Bronchial epithelial cell (primary cell): ENCODE measurements at regions not wholly inside any gene's neighbourhood (a gene's known extent, or its start where the extent isn't known, plus 50 kb on each side); places are given as distances from the start of the nearest gene placed in this dataset.

Experiments used
- DNase-seq: peaks from one replicate; pipeline ENCODE4 v3.0.0-alpha.2; 2010; ENCODE audit warnings: low read depth
- FAIRE-seq: peaks from 2 replicates; lab custom pipeline; 2011; peaks lifted over from hg19 to GRCh38; lab: Jason Lieb, UNC
- H3K27me3 ChIP-seq: 2 replicates; pipeline ENCODE4 v1.5.1; 2011; ENCODE audit warnings: low read length; ENCODE audit not compliant: control insufficient read depth, insufficient read depth
- H3K36me3 ChIP-seq: 2 replicates; pipeline ENCODE4 v1.5.1; 2011; ENCODE audit warnings: low read length; ENCODE audit not compliant: control insufficient read depth, insufficient read depth
- H3K4me3 ChIP-seq: 2 replicates; pipeline ENCODE4 v1.5.1; 2011; ENCODE audit warnings: mild to moderate bottlenecking, low read depth, low read length, control low read depth
- CTCF ChIP-seq: IDR thresholded peaks from 2 replicates; pipeline ENCODE4 v1.5.1; 2011; ENCODE audit warnings: mild to moderate bottlenecking, moderate library complexity, low read length, control low read depth, inconsistent platforms; ENCODE audit not compliant: insufficient read depth, severe bottlenecking

GRCh38 chr11:120011836-120012235 lies 126.1 kb downstream of the TRIM29 start:
- H3K27me3 ChIP-seq, result peaks cover 14% of the 10 kb centered on the region
- no peaks in the 10 kb centered on the region for H3K36me3 ChIP-seq
- DNase-seq (no peak), FAIRE-seq (no peak)
- no peak overlapping the region for H3K4me3 ChIP-seq
- no peak for TF ChIP-seq CTCF

- FAIRE-seq (no peak), DNase-seq (no peak)
- no peak for TF ChIP-seq CTCF
- peaks cover 13% of the 10 kb centered on the region for H3K27me3 ChIP-seq
- no peak overlapping the region for H3K4me3 ChIP-seq
- H3K36me3 ChIP-seq, result no peaks in the 10 kb centered on the region
Measured at GRCh38 chr11:120010775-120011174, 127.1 kb downstream of the TRIM29 start.

GRCh38 chr11:120009938-120010337 lies 128.0 kb downstream of the TRIM29 start:
- Histone ChIP-seq H3K27me3 (peaks cover 12% of the 10 kb centered on the region), H3K4me3 (no peak overlapping the region), H3K36me3 (no peaks in the 10 kb centered on the region)
- TF ChIP-seq CTCF, result no peak
- FAIRE-seq (peak; percentile 50), DNase-seq (no peak)

- Histone ChIP-seq H3K4me3 (no peak overlapping the region), H3K36me3 (no peaks in the 10 kb centered on the region), H3K27me3 (peaks cover 13% of the 10 kb centered on the region)
- no peak for TF ChIP-seq CTCF
- FAIRE-seq (no peak), DNase-seq (no peak)
Measured at GRCh38 chr11:120007144-120007543, 130.8 kb downstream of the TRIM29 start.

GRCh38 chr11:120004723-120005122 lies 133.2 kb downstream of the TRIM29 start:
- FAIRE-seq (no peak), DNase-seq (peak; percentile 13)
- no peaks in the 10 kb centered on the region for H3K36me3 ChIP-seq
- H3K4me3 ChIP-seq, result no peak overlapping the region
- peaks cover 12% of the 10 kb centered on the region for H3K27me3 ChIP-seq
- TF ChIP-seq CTCF, result no peak
